IPS DF 6.9 (cell line): ENCODE measurements at regions not wholly inside any gene's neighbourhood (a gene's known extent, or its start where the extent isn't known, plus 50 kb on each side); places are given as distances from the start of the nearest gene placed in this dataset.
"Not testable (repeated sequence)": the region's sequence is repeated elsewhere in the genome, so short reads cannot be mapped to it uniquely, and the experiment has no call there.

Experiments used
- DNase-seq: peaks from one replicate; pipeline ENCODE4 v3.0.0-alpha.2; 2013; ENCODE audit warnings: low read depth, low spot score
- H3K27ac ChIP-seq: one replicate; pipeline ENCODE4 v1.5.1; 2013; ENCODE audit warnings: low read length, control low read depth
- H3K27me3 ChIP-seq: 2 replicates; pipeline ENCODE4 v1.6.1; 2013; ENCODE audit warnings: mild to moderate bottlenecking, low read length; ENCODE audit not compliant: control insufficient read depth, insufficient read depth
- H3K36me3 ChIP-seq: 2 replicates; pipeline ENCODE4 v1.6.1; 2013; ENCODE audit warnings: low read length; ENCODE audit not compliant: control insufficient read depth, insufficient read depth
- H3K4me1 ChIP-seq: 2 replicates; pipeline ENCODE4 v1.6.1; 2013; ENCODE audit warnings: low read length; ENCODE audit not compliant: control insufficient read depth, insufficient read depth
- H3K4me3 ChIP-seq: 2 replicates; pipeline ENCODE4 v1.5.1; 2013; ENCODE audit warnings: mild to moderate bottlenecking, low read length
- H3K9me3 ChIP-seq: 2 replicates; pipeline ENCODE4 v1.6.1; 2013; ENCODE audit warnings: low read length, inconsistent platforms; ENCODE audit not compliant: control insufficient read depth, insufficient read depth
- WGBS: extraction: QIAGEN DNeasy Blood & Tissue Kit; methylation state at CpG from one replicate; pipeline ENCODE4 v1.1.7; 2013; ENCODE audit warnings: mixed read lengths, missing lambda C conversion rate; ENCODE audit not compliant: insufficient read length, insufficient coverage; 5-methylcytosine and 5-hydroxymethylcytosine counted together

GRCh38 chr4:120005527-120005926 is 61.1 kb downstream of the MAD2L1 start:
- H3K27me3 ChIP-seq: no peaks in the 10 kb centered on the region
- H3K4me1 ChIP-seq: peaks cover 1% of the 10 kb centered on the region; the same call in 1 of the 2 replicates
- DNase-seq: no peak
- no peaks in the 10 kb centered on the region; the same call in 1 of the 2 replicates for H3K9me3 ChIP-seq
- H3K36me3 ChIP-seq: peaks cover 4% of the 10 kb centered on the region; the same call in 1 of the 2 replicates
- no peak overlapping the region for H3K27ac ChIP-seq
- H3K4me3 ChIP-seq: no peak overlapping the region

- no peaks in the 10 kb centered on the region; the same call in 1 of the 2 replicates for H3K9me3 ChIP-seq
- peaks cover 1% of the 10 kb centered on the region; the same call in 1 of the 2 replicates for H3K4me1 ChIP-seq
- H3K4me3 ChIP-seq: no peak overlapping the region
- WGBS: no CpG with 5 or more reads among the region's 2 CpGs
- no peaks in the 10 kb centered on the region for H3K27me3 ChIP-seq
- no peak overlapping the region for H3K27ac ChIP-seq
- peaks cover 5% of the 10 kb centered on the region; the same call in 1 of the 2 replicates for H3K36me3 ChIP-seq
- no peak for DNase-seq
Measured at GRCh38 chr4:120005076-120005475, 61.6 kb downstream of the MAD2L1 start.

- Histone ChIP-seq H3K27ac (no peak overlapping the region), H3K4me1 (peaks cover 1% of the 10 kb centered on the region; the same call in 1 of the 2 replicates), H3K27me3 (no peaks in the 10 kb centered on the region), H3K4me3 (no peak overlapping the region), H3K36me3 (peaks cover 5% of the 10 kb centered on the region; the same call in 1 of the 2 replicates), H3K9me3 (no peaks in the 10 kb centered on the region; the same call in 1 of the 2 replicates)
- DNase-seq: no peak
- no CpG with 5 or more reads among the region's 4 CpGs for WGBS
Measured at GRCh38 chr4:120004054-120004453, 62.6 kb downstream of the MAD2L1 start.

GRCh38 chr4:120003193-120003592 is 63.5 kb downstream of the MAD2L1 start:
- no peak overlapping the region for H3K27ac ChIP-seq
- DNase-seq: no peak
- no peak overlapping the region for H3K4me3 ChIP-seq
- peaks cover 1% of the 10 kb centered on the region; the same call in 1 of the 2 replicates for H3K4me1 ChIP-seq
- WGBS: no CpG with 5 or more reads among the region's 3 CpGs
- no peaks in the 10 kb centered on the region; the same call in 1 of the 2 replicates for H3K9me3 ChIP-seq
- H3K36me3 ChIP-seq: peaks cover 5% of the 10 kb centered on the region; the same call in 1 of the 2 replicates
- H3K27me3 ChIP-seq: no peaks in the 10 kb centered on the region

- Histone ChIP-seq H3K9me3 (no peaks in the 10 kb centered on the region), H3K4me3 (no peak overlapping the region), H3K27me3 (no peaks in the 10 kb centered on the region), H3K36me3 (peaks cover 5% of the 10 kb centered on the region; the same call in 1 of the 2 replicates), H3K27ac (no peak overlapping the region), H3K4me1 (peaks cover 1% of the 10 kb centered on the region; the same call in 1 of the 2 replicates)
- WGBS: no CpG with 5 or more reads among the region's 1 CpG
- DNase-seq: no peak
Measured at GRCh38 chr4:120001850-120002249, 64.8 kb downstream of the MAD2L1 start.

- Histone ChIP-seq H3K4me1 (peaks cover 1% of the 10 kb centered on the region; the same call in 1 of the 2 replicates), H3K4me3 (no peak overlapping the region), H3K27ac (no peak overlapping the region), H3K36me3 (peaks cover 5% of the 10 kb centered on the region; the same call in 1 of the 2 replicates), H3K9me3 (no peaks in the 10 kb centered on the region), H3K27me3 (no peaks in the 10 kb centered on the region)
- WGBS: no CpG with 5 or more reads among the region's 6 CpGs
- DNase-seq: no peak
Measured at GRCh38 chr4:120000591-120001296, 65.9 kb downstream of the MAD2L1 start.

GRCh38 chr4:119996024-119996423 is 70.6 kb downstream of the MAD2L1 start:
- peak overlapping the region; percentile 52; the same call in 1 of the 2 replicates for H3K4me3 ChIP-seq
- WGBS: no CpG with 5 or more reads among the region's 10 CpGs
- not testable (repeated sequence) for H3K27ac ChIP-seq

GRCh38 chr4:119984996-119985395 is 81.7 kb downstream of the MAD2L1 start:
- DNase-seq: no peak
- Histone ChIP-seq H3K36me3 (no peaks in the 10 kb centered on the region), H3K27me3 (no peaks in the 10 kb centered on the region), H3K9me3 (no peaks in the 10 kb centered on the region), H3K4me3 (no peak overlapping the region), H3K27ac (no peak overlapping the region), H3K4me1 (no peaks in the 10 kb centered on the region)
- WGBS: no CpG with 5 or more reads among the region's 2 CpGs

More at GRCh38 chr4:119996024-119996423, 70.6 kb downstream of the MAD2L1 start:
- DNase-seq, H3K9me3 ChIP-seq, H3K4me1 ChIP-seq, H3K36me3 ChIP-seq, H3K27me3 ChIP-seq: not testable (repeated sequence)

GRCh38 chr4:119982756-119983155 is 83.9 kb downstream of the MAD2L1 start:
- H3K27me3 ChIP-seq: no peaks in the 10 kb centered on the region
- H3K36me3 ChIP-seq: no peaks in the 10 kb centered on the region
- H3K4me1 ChIP-seq: no peaks in the 10 kb centered on the region
- no peak overlapping the region for H3K4me3 ChIP-seq
- no peaks in the 10 kb centered on the region for H3K9me3 ChIP-seq
- no peak overlapping the region for H3K27ac ChIP-seq
- no peak for DNase-seq

GRCh38 chr4:119980456-119980855 is 86.2 kb downstream of the MAD2L1 start:
- Histone ChIP-seq H3K36me3 (no peaks in the 10 kb centered on the region), H3K9me3 (no peaks in the 10 kb centered on the region), H3K4me1 (no peaks in the 10 kb centered on the region), H3K4me3 (no peak overlapping the region), H3K27me3 (no peaks in the 10 kb centered on the region), H3K27ac (no peak overlapping the region)
- WGBS: 100% methylated on average over 1 of the region's 2 CpGs
- DNase-seq: no peak
